C4-2B (cell line): ENCODE measurements at regions not wholly inside any gene's neighbourhood (a gene's known extent, or its start where the extent isn't known, plus 50 kb on each side); places are given as distances from the start of the nearest gene placed in this dataset.

Experiments used
- H3K27ac ChIP-seq: fragments of 450-650 bp; 2 replicates; pipeline ENCODE4 v1.5.1; 2017
- ZFX ChIP-seq: fragments of 450-650 bp; IDR thresholded peaks from 2 replicates; pipeline ENCODE4 v1.6.1; 2017
- TF ChIP-seq, protein P1 (sequence below): fragments of 450-650 bp; conservative IDR thresholded peaks from 2 replicates; pipeline ENCODE4 v1.5.1; 2017; ENCODE audit warnings: mild to moderate bottlenecking

DNA sequence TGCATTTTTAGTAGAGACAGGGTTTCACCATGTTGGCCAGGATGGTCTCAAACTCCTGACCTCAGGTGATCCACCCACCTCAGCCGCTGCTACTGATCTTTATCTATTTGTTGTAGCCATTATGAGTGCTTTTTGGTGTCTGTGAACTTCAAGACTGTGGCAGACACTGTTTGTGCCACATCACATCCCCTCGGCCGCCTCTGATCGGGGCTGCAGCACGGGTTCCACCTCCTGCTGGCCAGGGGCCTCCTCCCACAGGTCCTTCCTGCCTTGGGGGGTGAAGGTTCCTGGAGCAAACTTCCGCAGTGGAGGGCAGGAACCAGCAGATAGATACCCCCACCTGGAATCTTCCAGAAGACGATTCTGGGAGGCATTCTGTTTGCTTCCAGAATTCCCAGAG is 98.5 kb downstream of the C9orf50 start:
- TF ChIP-seq, protein P1, sequence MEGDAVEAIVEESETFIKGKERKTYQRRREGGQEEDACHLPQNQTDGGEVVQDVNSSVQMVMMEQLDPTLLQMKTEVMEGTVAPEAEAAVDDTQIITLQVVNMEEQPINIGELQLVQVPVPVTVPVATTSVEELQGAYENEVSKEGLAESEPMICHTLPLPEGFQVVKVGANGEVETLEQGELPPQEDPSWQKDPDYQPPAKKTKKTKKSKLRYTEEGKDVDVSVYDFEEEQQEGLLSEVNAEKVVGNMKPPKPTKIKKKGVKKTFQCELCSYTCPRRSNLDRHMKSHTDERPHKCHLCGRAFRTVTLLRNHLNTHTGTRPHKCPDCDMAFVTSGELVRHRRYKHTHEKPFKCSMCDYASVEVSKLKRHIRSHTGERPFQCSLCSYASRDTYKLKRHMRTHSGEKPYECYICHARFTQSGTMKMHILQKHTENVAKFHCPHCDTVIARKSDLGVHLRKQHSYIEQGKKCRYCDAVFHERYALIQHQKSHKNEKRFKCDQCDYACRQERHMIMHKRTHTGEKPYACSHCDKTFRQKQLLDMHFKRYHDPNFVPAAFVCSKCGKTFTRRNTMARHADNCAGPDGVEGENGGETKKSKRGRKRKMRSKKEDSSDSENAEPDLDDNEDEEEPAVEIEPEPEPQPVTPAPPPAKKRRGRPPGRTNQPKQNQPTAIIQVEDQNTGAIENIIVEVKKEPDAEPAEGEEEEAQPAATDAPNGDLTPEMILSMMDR = no peak
- no peak for TF ChIP-seq ZFX

DNA sequence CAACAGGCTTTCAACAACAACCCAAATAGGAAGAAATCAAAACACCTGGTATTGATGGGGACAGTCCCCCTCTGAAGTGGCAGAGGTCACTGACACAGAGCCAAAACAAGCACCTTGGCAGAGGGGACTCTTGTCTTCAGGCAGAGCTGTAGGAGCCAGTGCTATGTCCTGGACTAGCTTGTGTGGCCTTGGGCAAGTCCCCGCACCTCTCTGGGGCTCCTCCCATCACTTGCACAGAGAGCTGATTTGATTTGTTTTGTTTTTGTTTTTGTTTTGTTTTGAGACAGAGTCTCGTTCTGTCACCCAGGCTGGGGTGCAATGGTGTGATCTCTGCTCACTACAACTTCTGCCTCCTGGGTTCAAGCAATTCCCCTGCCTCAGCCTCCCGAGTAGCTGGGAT is 100.8 kb downstream of the C9orf50 start:
- TF ChIP-seq, protein P1 = no peak
- TF ChIP-seq ZFX = no peak
- no peak overlapping the region for H3K27ac ChIP-seq

More for the DNA sequence above, 98.5 kb downstream of the C9orf50 start:
- no peak overlapping the region for H3K27ac ChIP-seq

DNA sequence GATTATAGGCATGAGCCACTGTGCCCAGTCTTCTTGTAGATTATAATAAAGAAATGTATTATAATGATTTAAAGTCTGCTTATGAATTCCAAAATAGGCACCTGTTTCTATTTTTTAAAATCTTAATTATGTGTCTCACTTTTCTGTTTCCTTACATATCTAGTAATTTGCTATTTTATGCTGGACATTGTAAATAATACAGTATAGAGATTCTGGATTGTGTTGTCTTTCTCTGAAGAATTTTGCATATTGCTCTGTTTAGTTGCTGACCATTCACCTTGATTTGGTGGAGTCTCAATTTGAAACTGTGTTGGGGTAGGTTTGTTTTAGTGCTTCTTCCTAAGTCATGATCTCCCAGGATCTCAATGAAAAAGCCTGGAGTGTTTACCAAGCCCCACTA is 102.8 kb downstream of the C9orf50 start:
- TF ChIP-seq, protein P1 = no peak
- no peak for TF ChIP-seq ZFX
- H3K27ac ChIP-seq = no peak overlapping the region

DNA sequence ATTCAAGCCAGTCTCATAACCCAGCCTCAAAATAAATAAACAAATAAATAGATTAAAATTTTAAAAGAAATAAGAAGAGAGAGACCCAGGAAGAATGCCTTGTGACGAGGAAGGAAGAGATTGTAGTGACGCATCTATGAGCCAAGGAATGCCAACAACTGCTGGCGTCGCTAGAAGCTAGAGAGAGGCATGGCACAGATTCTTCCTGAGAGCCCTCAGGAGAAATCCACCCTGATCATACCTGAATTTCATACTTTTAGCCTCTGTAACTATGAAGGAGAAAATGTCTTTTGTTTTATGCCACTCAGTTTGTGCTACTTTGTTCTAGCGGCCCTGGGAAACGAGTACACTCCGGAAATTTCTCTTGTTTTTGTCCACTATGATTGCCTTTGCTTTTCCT is 103.9 kb downstream of the C9orf50 start:
- TF ChIP-seq, protein P1 = no peak
- no peak for TF ChIP-seq ZFX
- H3K27ac ChIP-seq = no peak overlapping the region

DNA sequence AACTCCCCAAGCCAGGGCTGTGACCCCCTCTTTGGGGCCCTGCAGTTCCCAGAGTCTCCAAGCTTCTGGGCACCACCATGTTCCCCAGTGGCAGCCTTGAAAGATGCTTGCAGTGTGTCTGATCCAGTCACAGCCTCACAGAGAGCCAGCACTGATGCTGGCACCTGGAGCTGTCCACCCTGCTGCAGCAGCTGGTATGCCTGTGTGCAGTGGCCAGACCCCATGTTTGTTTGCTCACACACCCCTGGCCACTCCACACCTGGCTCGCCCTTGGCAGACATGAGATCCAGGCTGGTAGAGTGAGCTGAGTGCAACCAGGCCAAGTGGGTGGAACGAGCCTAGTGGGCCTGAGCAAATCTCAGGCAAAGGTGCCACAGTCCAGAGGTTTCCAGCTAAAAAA is 106.0 kb downstream of the C9orf50 start:
- TF ChIP-seq ZFX = no peak
- TF ChIP-seq, protein P1 = no peak
- H3K27ac ChIP-seq = no peak overlapping the region

DNA sequence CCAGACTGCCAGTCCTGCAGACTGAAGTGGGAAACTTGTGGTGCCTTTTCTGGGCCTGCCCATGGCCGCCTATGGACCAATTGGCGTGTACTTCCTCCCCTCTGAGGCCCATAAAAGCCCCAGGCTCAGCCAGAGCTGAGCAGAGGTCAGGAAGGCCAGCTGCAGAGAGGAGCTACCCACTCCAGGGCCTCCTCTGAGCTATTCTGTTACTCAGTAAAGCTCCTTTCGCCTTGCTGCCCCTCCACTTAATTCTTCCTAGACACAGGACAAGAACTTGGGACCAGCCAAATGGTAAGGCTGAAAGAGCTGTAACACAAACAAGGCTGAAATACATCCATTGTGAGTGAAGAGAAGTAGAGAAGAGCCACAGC is 106.4 kb downstream of the C9orf50 start:
- TF ChIP-seq ZFX = no peak
- TF ChIP-seq, protein P1 = no peak
- H3K27ac ChIP-seq = no peak overlapping the region

DNA sequence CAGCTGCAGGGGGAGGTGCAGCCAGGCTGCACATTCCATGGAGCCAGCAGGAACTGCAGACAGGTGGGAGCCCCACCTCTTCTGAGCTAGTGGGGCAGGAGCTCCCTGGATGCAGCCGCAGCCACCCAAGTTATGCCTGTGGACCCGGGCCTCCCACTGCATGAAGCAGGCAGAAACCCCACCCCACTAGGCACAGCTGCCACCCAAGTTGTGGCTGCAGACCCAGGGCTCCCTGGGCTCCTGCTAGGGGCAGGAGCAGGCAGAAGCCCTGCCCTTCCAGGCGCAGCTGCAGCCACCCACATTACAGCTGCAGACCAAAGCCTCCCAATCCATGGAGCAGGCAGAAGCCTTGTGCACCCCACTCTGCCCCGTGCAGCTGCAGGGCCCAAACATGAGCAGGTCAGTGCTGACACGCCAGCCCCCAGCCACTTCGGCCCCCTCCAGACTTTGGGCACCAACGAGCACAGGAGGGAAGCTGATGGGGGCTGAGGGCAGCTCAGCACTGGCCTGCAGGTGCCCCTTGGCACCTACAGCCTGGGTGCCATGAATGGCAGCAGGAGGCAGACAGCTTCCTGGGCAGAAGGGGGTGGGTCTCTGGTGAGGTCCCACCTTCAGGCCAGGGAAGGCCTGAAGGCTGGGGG is 106.9 kb downstream of the C9orf50 start:
- H3K27ac ChIP-seq = no peak overlapping the region
- no peak for TF ChIP-seq ZFX
- TF ChIP-seq, protein P1 = no peak
